OCI-LY3 (cell line): ENCODE measurements at regions not wholly inside any gene's neighbourhood (a gene's known extent, or its start where the extent isn't known, plus 50 kb on each side); places are given as distances from the start of the nearest gene placed in this dataset.

Source experiments
- EZH2phosphoT487 ChIP-seq: fragments of 200-600 bp; shearing (Covaris generic); IDR thresholded peaks from 2 replicates; pipeline ENCODE4 v1.6.1; 2018; ENCODE audit warnings: antibody characterized with exemption, mixed run types, low read depth
- TF ChIP-seq, protein P1 (sequence below): fragments of 200-600, 300-600 bp; sonication (generic); IDR thresholded peaks from 2 replicates; pipeline ENCODE4 v1.5.1; 2014; ENCODE audit warnings: antibody characterized with exemption, low read length, low read depth

DNA sequence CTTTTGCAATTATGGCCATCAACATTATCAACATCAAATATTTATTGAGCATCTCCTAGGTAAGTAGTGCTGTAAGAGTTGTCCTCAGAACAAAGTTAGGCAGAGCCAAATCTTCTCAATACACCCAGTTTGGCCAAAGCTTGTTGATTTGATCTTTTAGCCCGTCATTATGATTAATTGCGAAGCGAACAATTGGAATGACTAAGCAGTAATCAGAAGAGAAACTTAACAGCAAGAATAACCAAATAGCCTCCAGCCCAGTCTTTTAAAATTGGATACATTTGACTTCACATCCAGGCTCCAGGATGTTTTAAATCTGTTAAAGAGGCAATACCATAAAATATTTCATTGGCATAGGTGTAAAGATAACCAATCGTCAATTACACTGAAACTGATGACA lies 1156.0 kb downstream of the OLFM4 start:
- TF ChIP-seq, protein P1, sequence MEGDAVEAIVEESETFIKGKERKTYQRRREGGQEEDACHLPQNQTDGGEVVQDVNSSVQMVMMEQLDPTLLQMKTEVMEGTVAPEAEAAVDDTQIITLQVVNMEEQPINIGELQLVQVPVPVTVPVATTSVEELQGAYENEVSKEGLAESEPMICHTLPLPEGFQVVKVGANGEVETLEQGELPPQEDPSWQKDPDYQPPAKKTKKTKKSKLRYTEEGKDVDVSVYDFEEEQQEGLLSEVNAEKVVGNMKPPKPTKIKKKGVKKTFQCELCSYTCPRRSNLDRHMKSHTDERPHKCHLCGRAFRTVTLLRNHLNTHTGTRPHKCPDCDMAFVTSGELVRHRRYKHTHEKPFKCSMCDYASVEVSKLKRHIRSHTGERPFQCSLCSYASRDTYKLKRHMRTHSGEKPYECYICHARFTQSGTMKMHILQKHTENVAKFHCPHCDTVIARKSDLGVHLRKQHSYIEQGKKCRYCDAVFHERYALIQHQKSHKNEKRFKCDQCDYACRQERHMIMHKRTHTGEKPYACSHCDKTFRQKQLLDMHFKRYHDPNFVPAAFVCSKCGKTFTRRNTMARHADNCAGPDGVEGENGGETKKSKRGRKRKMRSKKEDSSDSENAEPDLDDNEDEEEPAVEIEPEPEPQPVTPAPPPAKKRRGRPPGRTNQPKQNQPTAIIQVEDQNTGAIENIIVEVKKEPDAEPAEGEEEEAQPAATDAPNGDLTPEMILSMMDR = no peak
- TF ChIP-seq EZH2phosphoT487 = no peak
